Erythroblast (primary cell): ENCODE measurements at regions not wholly inside any gene's neighbourhood (a gene's known extent, or its start where the extent isn't known, plus 50 kb on each side); places are given as distances from the start of the nearest gene placed in this dataset.

Source experiments
- GATA1 ChIP-seq: IDR thresholded peaks from 2 replicates; pipeline ENCODE4 v1.6.1; 2011; ENCODE audit warnings: low read depth, mild to moderate bottlenecking, control low read depth, low read length, moderate library complexity
- POLR2A ChIP-seq: IDR thresholded peaks from 2 replicates; pipeline ENCODE4 v1.6.1; 2011; ENCODE audit warnings: mild to moderate bottlenecking, low read length

DNA sequence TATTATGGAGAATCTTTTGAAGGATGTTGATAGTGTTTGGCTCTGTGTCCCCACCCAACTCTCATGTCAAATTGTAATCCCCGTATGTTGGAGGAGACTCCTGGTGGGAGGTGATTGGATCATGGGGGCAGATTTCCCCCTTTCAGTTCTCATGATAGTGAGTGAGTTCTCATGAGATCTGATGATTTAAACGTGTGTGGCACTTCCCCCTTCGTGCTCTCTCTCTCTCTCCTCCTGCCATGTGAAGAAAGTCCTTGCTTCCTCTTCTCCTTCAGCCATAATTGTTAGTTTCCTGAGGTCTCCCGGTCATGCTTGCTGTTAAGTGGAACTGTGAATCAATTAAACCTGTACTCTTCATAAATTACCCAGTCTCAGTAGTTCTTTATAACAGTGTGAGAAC is 166.1 kb upstream of the NUDT6 start:
- no peak for TF ChIP-seq POLR2A
- no peak for TF ChIP-seq GATA1
